Mucosa of descending colon (tissue), 3 donors: ENCODE measurements at regions not wholly inside any gene's neighbourhood (a gene's known extent, or its start where the extent isn't known, plus 50 kb on each side); places are given as distances from the start of the nearest gene placed in this dataset.
A peak's percentile ranks its signal among the peaks of the same experiment; 100 is the strongest.

ENCODE experiments used
- ATAC-seq: fragments of 200-7000 bp; cut with Tn5 transposase; one replicate; pipeline ENCODE4 v1.9.1; 2020; ENCODE audit warnings: mild to moderate bottlenecking, moderate library complexity
- DNase-seq, 3 donors: peaks; one replicate each; pipeline ENCODE4 v3.0.0-alpha.2; 2020
- H3K36me3 ChIP-seq: fragments of 200-600 bp; one replicate; pipeline ENCODE4 v1.8.0; 2021; ENCODE audit warnings: low read depth, mild to moderate bottlenecking
- H3K4me1 ChIP-seq: fragments of 200-600 bp; one replicate; pipeline ENCODE4 v1.8.0; 2021; ENCODE audit warnings: low read depth, mild to moderate bottlenecking
- H3K4me3 ChIP-seq: fragments of 200-600 bp; one replicate; pipeline ENCODE4 v1.8.0; 2021; ENCODE audit warnings: mild to moderate bottlenecking
- H3K9me3 ChIP-seq: fragments of 200-600 bp; one replicate; pipeline ENCODE4 v1.8.0; 2021; ENCODE audit warnings: mild to moderate bottlenecking
- CTCF ChIP-seq: fragments of 200-600 bp; IDR thresholded peaks from one replicate; pipeline ENCODE4 v1.8.0; 2022; ENCODE audit warnings: antibody characterized with exemption, mild to moderate bottlenecking
- intact Hi-C, 2 donors: fragments of 100-400 bp; cut with DNase I in 1 of 2; cut with micrococcal nuclease in 1 of 2; formaldehyde crosslinking; loops; one replicate each; pipeline versions ENCODE4 v1.11.0 to v1.11.1; 2022; cut with DNase I, micrococcal nuclease
- donor health status: DM: no; HTN: no; CAD: no; lungs with moderate emphysema.
- donor health status: DM: no; HTN: no; CAD: no.
- donor health status: DM: no; HTN: yes; CAD: no.

GRCh38 chr2:215812966-215813365 is 200.4 kb downstream of the MREG start:
- Histone ChIP-seq H3K9me3 (no peaks in the 10 kb centered on the region), H3K4me3 (no peak overlapping the region), H3K36me3 (no peaks in the 10 kb centered on the region), H3K4me1 (peaks cover 6% of the 10 kb centered on the region)
- no peak for TF ChIP-seq CTCF
- ATAC-seq = no peak
- DNase-seq = no peak
- intact Hi-C loops = no loop called here

GRCh38 chr2:215811409-215812345 is 201.7 kb downstream of the MREG start:
- ATAC-seq = peak; percentile 31
- Histone ChIP-seq H3K4me3 (no peak overlapping the region), H3K36me3 (no peaks in the 10 kb centered on the region), H3K4me1 (no peaks in the 10 kb centered on the region), H3K9me3 (no peaks in the 10 kb centered on the region)
- DNase-seq = no peak
- TF ChIP-seq CTCF = no peak
- intact Hi-C loops = no loop called here

GRCh38 chr2:215811003-215811402 is 202.3 kb downstream of the MREG start:
- Histone ChIP-seq H3K4me3 (no peak overlapping the region), H3K36me3 (no peaks in the 10 kb centered on the region), H3K9me3 (no peaks in the 10 kb centered on the region), H3K4me1 (no peaks in the 10 kb centered on the region)
- no peak for DNase-seq
- intact Hi-C loops = no loop called here
- TF ChIP-seq CTCF = no peak
- no peak for ATAC-seq

- no peak for DNase-seq
- no peaks in the 10 kb centered on the region for H3K36me3 ChIP-seq
- no peak overlapping the region for H3K4me3 ChIP-seq
- no peaks in the 10 kb centered on the region for H3K4me1 ChIP-seq
- intact Hi-C loops = no loop called here
- TF ChIP-seq CTCF = no peak
- H3K9me3 ChIP-seq = no peaks in the 10 kb centered on the region
- ATAC-seq = no peak
Observed at GRCh38 chr2:215808996-215809395, 204.4 kb downstream of the MREG start.

- TF ChIP-seq CTCF = no peak
- Histone ChIP-seq H3K4me1 (no peaks in the 10 kb centered on the region), H3K4me3 (no peak overlapping the region), H3K9me3 (no peaks in the 10 kb centered on the region), H3K36me3 (no peaks in the 10 kb centered on the region)
- DNase-seq = no peak
- intact Hi-C loops = no loop called here
- no peak for ATAC-seq
Observed at GRCh38 chr2:215808194-215808593, 205.2 kb downstream of the MREG start.
